Dermis blood vessel endothelial cell (primary cell): ENCODE measurements at regions not wholly inside any gene's neighbourhood (a gene's known extent, or its start where the extent isn't known, plus 50 kb on each side); places are given as distances from the start of the nearest gene placed in this dataset.
"Not testable (repeated sequence)": the region's sequence is repeated elsewhere in the genome, so short reads cannot be mapped to it uniquely, and the experiment has no call there.

ENCODE experiments used
- DNase-seq: peaks from one replicate; pipeline ENCODE4 v3.0.0; 2010

- DNase-seq: no peak
Measured at GRCh38 chr15:95715906-95716656, 614.4 kb upstream of the NR2F2 start.

GRCh38 chr15:95716708-95717107 lies 613.8 kb upstream of the NR2F2 start:
- DNase-seq: no peak

GRCh38 chr15:95718441-95718840 lies 612.1 kb upstream of the NR2F2 start:
- no peak for DNase-seq

- DNase-seq: no peak
Measured at GRCh38 chr15:95724908-95725633, 605.4 kb upstream of the NR2F2 start.

GRCh38 chr15:95726891-95727290 lies 603.6 kb upstream of the NR2F2 start:
- no peak for DNase-seq

GRCh38 chr15:95733931-95734330 lies 596.6 kb upstream of the NR2F2 start:
- peak; percentile 39 for DNase-seq

- peak; percentile 86 for DNase-seq
Measured at GRCh38 chr15:95734422-95735316, 595.8 kb upstream of the NR2F2 start.

- DNase-seq: no peak
Measured at GRCh38 chr15:95737060-95737459, 593.4 kb upstream of the NR2F2 start.

- no peak for DNase-seq
Measured at GRCh38 chr15:95739131-95739530, 591.4 kb upstream of the NR2F2 start.

GRCh38 chr15:95741830-95742229 lies 588.7 kb upstream of the NR2F2 start:
- no peak for DNase-seq

GRCh38 chr15:95742256-95742655 lies 588.2 kb upstream of the NR2F2 start:
- DNase-seq: peak; percentile 10

GRCh38 chr15:95742836-95743235 lies 587.7 kb upstream of the NR2F2 start:
- peak; percentile 74 for DNase-seq

- no peak for DNase-seq
Measured at GRCh38 chr15:95757171-95757570, 573.3 kb upstream of the NR2F2 start.

- DNase-seq: no peak
Measured at GRCh38 chr15:95758451-95758850, 572.0 kb upstream of the NR2F2 start.

- DNase-seq: no peak
Measured at GRCh38 chr15:95758851-95759250, 571.6 kb upstream of the NR2F2 start.

GRCh38 chr15:95760508-95760907 lies 570.0 kb upstream of the NR2F2 start:
- peak; percentile 30 for DNase-seq

- no peak for DNase-seq
Measured at GRCh38 chr15:95761501-95762165, 568.9 kb upstream of the NR2F2 start.

- peak; percentile 78 for DNase-seq
Measured at GRCh38 chr15:95763426-95763825, 567.1 kb upstream of the NR2F2 start.

GRCh38 chr15:95765161-95765560 lies 565.3 kb upstream of the NR2F2 start:
- no peak for DNase-seq

GRCh38 chr15:95770196-95770595 lies 560.3 kb upstream of the NR2F2 start:
- peak; percentile 77 for DNase-seq

- no peak for DNase-seq
Measured at GRCh38 chr15:95772982-95773381, 557.5 kb upstream of the NR2F2 start.

- no peak for DNase-seq
Measured at GRCh38 chr15:95784508-95784907, 546.0 kb upstream of the NR2F2 start.

GRCh38 chr15:95785276-95785675 lies 545.2 kb upstream of the NR2F2 start:
- not testable (repeated sequence) for DNase-seq
